GM12878 (cell line): ENCODE measurements at regions not wholly inside any gene's neighbourhood (a gene's known extent, or its start where the extent isn't known, plus 50 kb on each side); places are given as distances from the start of the nearest gene placed in this dataset.

ENCODE experiments used
- CREM ChIP-seq: IDR thresholded peaks from 2 replicates; pipeline ENCODE4 v1.6.1; 2014; ENCODE audit warnings: antibody characterized with exemption, low read depth
- EP300 ChIP-seq, 2 experiments: fragments of 150-350 bp in 1 of 2; IDR thresholded peaks; 2 replicates each; pipeline ENCODE4 v1.6.1; 2011 to 2012; ENCODE audit warnings: low read depth in 2 of 2, low read length in 2 of 2, borderline replicate concordance in 1 of 2, improper control_type of control experiment in 1 of 2, inconsistent platforms in 1 of 2; ENCODE audit not compliant: control insufficient read depth in 1 of 2
- SP1 ChIP-seq: IDR thresholded peaks from one replicate; pipeline ENCODE4 v1.6.1; 2011; ENCODE audit warnings: low read depth, low read length
- TF ChIP-seq, protein P1 (sequence below), 3 experiments: IDR thresholded peaks in 2 of 3; conservative IDR thresholded peaks in 1 of 3; 2 replicates each; pipeline ENCODE4 v1.5.1; 2011; ENCODE audit warnings: low read depth in 3 of 3, low read length in 3 of 3, mild to moderate bottlenecking in 3 of 3, control low read depth in 2 of 3, moderate library complexity in 2 of 3, inconsistent platforms in 1 of 3, mixed read lengths in 1 of 3; ENCODE audit not compliant: control insufficient read depth in 2 of 3, insufficient read depth in 1 of 3; ENCODE audit errors: extremely low read depth in 1 of 3

DNA sequence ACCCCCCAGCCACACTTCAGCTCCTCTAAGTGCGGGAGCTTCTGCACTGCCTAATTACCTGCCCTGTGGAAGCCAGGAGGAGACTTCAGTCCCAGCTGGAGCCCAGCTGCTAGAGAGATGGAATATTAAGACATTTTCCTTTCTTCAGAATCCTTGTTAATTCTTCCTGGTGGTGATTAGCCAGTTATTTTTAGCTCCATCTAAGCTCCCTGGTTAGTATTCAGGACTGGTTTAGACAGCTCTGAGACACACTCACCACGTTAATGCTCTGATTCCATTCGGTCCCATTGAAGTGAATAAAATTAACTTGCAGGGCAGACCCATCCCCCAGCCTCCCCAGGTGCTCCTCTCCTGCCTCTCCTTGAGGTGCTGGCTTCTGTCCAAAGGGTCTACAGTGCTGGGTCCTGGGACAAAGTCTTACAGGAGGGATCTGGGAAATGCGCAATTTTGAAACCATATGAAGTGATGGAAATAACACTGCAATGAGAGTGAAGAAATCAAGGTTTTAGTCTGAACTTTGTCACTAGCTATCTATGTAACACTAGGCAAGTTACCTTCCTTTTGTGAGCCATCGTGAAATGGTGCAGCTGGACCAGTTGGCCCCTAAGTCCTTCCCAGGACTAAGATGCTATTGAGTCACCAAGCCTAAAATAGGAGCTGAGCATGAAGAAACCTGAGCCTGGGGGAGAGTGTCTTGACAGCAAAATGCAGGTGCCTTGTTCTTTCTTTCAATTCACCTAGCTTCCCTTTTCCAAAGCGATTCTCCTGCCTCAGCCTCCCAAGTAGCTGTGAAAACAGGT, 117.4 kb upstream of the ATP1A1 start:
- TF ChIP-seq SP1 (no peak), CREM (no peak), EP300 (IDR thresholded peaks at IDR 0.05; ENCODE audit: borderline replicate concordance in 1 of 2, control insufficient read depth in 1 of 2, low read depth in 2 of 2, low read length in 2 of 2) (no peak)
- TF ChIP-seq, protein P1, sequence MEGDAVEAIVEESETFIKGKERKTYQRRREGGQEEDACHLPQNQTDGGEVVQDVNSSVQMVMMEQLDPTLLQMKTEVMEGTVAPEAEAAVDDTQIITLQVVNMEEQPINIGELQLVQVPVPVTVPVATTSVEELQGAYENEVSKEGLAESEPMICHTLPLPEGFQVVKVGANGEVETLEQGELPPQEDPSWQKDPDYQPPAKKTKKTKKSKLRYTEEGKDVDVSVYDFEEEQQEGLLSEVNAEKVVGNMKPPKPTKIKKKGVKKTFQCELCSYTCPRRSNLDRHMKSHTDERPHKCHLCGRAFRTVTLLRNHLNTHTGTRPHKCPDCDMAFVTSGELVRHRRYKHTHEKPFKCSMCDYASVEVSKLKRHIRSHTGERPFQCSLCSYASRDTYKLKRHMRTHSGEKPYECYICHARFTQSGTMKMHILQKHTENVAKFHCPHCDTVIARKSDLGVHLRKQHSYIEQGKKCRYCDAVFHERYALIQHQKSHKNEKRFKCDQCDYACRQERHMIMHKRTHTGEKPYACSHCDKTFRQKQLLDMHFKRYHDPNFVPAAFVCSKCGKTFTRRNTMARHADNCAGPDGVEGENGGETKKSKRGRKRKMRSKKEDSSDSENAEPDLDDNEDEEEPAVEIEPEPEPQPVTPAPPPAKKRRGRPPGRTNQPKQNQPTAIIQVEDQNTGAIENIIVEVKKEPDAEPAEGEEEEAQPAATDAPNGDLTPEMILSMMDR (IDR thresholded peaks at IDR 0.05 in 2 of 3, conservative IDR thresholded peaks at IDR 0.05 in 1 of 3; ENCODE audit: control insufficient read depth in 2 of 3, extremely low read depth in 1 of 3, insufficient read depth in 1 of 3, low read depth in 3 of 3, low read length in 3 of 3): no peak
